COLO668 (cell line): ENCODE measurements at regions not wholly inside any gene's neighbourhood (a gene's known extent, or its start where the extent isn't known, plus 50 kb on each side); places are given as distances from the start of the nearest gene placed in this dataset.
"Not testable (repeated sequence)": the region's sequence is repeated elsewhere in the genome, so short reads cannot be mapped to it uniquely, and the experiment has no call there.

Source experiments
- DNase-seq: peaks from one replicate; lab custom pipeline; 2025; ENCODE audit not compliant: unreplicated experiment; lab: John Stamatoyannopoulos, UW

GRCh38 chr2:2777213-2777612 is 446.1 kb upstream of the MYT1L start:
- no peak for DNase-seq

GRCh38 chr2:2775018-2775417 is 443.9 kb upstream of the MYT1L start:
- no peak for DNase-seq

- no peak for DNase-seq
These were observed 442.6 kb upstream of the MYT1L start for GRCh38 chr2:2773692-2774091.

GRCh38 chr2:2773080-2773479 is 442.0 kb upstream of the MYT1L start:
- not testable (repeated sequence) for DNase-seq

- no peak for DNase-seq
These were observed 440.8 kb upstream of the MYT1L start for GRCh38 chr2:2771721-2772411.

- DNase-seq, result no peak
These were observed 438.7 kb upstream of the MYT1L start for GRCh38 chr2:2769481-2770431.

GRCh38 chr2:2768476-2768875 is 437.4 kb upstream of the MYT1L start:
- no peak for DNase-seq

- DNase-seq, result no peak
These were observed 436.8 kb upstream of the MYT1L start for GRCh38 chr2:2767837-2768236.

- DNase-seq, result no peak
These were observed 434.9 kb upstream of the MYT1L start for GRCh38 chr2:2765839-2766495.

GRCh38 chr2:2765176-2765800 is 434.2 kb upstream of the MYT1L start:
- no peak for DNase-seq

GRCh38 chr2:2764739-2765138 is 433.7 kb upstream of the MYT1L start:
- DNase-seq, result no peak

GRCh38 chr2:2764001-2764355 is 432.9 kb upstream of the MYT1L start:
- no peak for DNase-seq

GRCh38 chr2:2763351-2764000 is 432.4 kb upstream of the MYT1L start:
- DNase-seq, result no peak

- no peak for DNase-seq
These were observed 431.8 kb upstream of the MYT1L start for GRCh38 chr2:2762913-2763312.

- DNase-seq, result no peak
These were observed 431.3 kb upstream of the MYT1L start for GRCh38 chr2:2762166-2762908.

- DNase-seq, result no peak
These were observed 427.8 kb upstream of the MYT1L start for GRCh38 chr2:2758793-2759367.

- DNase-seq, result no peak
These were observed 426.7 kb upstream of the MYT1L start for GRCh38 chr2:2757764-2758163.

GRCh38 chr2:2756886-2757285 is 425.8 kb upstream of the MYT1L start:
- DNase-seq, result no peak

- no peak for DNase-seq
These were observed 424.9 kb upstream of the MYT1L start for GRCh38 chr2:2755990-2756389.

- DNase-seq, result no peak
These were observed 423.9 kb upstream of the MYT1L start for GRCh38 chr2:2754940-2755339.
